ENCODE measurements at regions not wholly inside any gene's neighbourhood (a gene's known extent, or its start where the extent isn't known, plus 50 kb on each side); places are given as distances from the start of the nearest gene placed in this dataset.

GRCh38 chr4:137621056-137621455 is 88.8 kb upstream of the PCDH18 start:
- intact Hi-C loops (cut with micrococcal nuclease): no loop called here

GRCh38 chr4:137614491-137614890 is 82.2 kb upstream of the PCDH18 start:
- intact Hi-C loops (cut with micrococcal nuclease): no loop called here
- no peak for DNase-seq
- H3K4me3 ChIP-seq: no peak overlapping the region
- H3K27ac ChIP-seq (replicated peaks): no peak overlapping the region
- H3K36me3 ChIP-seq: no peaks in the 10 kb centered on the region
- H3K4me1 ChIP-seq: no peaks in the 10 kb centered on the region
- no peaks in the 10 kb centered on the region for H3K27me3 ChIP-seq (ENCODE audit: low read depth)
- H3K9me3 ChIP-seq (replicated peaks): no peaks in the 10 kb centered on the region
- TF ChIP-seq CTCF (IDR thresholded peaks at IDR 0.05; ENCODE audit: borderline replicate concordance): no peak

More at GRCh38 chr4:137621056-137621455, 88.8 kb upstream of the PCDH18 start:
- H3K36me3 ChIP-seq: no peaks in the 10 kb centered on the region
- no peak for DNase-seq
- H3K27me3 ChIP-seq (ENCODE audit: low read depth): no peaks in the 10 kb centered on the region
- TF ChIP-seq CTCF (IDR thresholded peaks at IDR 0.05; ENCODE audit: borderline replicate concordance): no peak
- no peaks in the 10 kb centered on the region for H3K9me3 ChIP-seq (replicated peaks)
- no peak overlapping the region for H3K4me3 ChIP-seq
- peaks cover 7% of the 10 kb centered on the region for H3K4me1 ChIP-seq
- H3K27ac ChIP-seq (replicated peaks): no peak overlapping the region

- intact Hi-C loops (cut with micrococcal nuclease): no loop called here
- H3K27me3 ChIP-seq (ENCODE audit: low read depth): no peaks in the 10 kb centered on the region
- no peak for TF ChIP-seq CTCF (IDR thresholded peaks at IDR 0.05; ENCODE audit: borderline replicate concordance)
Observed at GRCh38 chr4:137611998-137612700, 79.9 kb upstream of the PCDH18 start.

GRCh38 chr4:137610960-137611359 is 78.7 kb upstream of the PCDH18 start:
- H3K9me3 ChIP-seq (replicated peaks): no peaks in the 10 kb centered on the region
- no peak for DNase-seq
- TF ChIP-seq CTCF (IDR thresholded peaks at IDR 0.05; ENCODE audit: borderline replicate concordance): peak; percentile 39
- H3K4me3 ChIP-seq: no peak overlapping the region
- no peaks in the 10 kb centered on the region for H3K27me3 ChIP-seq (ENCODE audit: low read depth)
- intact Hi-C loops (cut with micrococcal nuclease): no loop called here
- H3K27ac ChIP-seq (replicated peaks): no peak overlapping the region
- H3K36me3 ChIP-seq: no peaks in the 10 kb centered on the region
- H3K4me1 ChIP-seq: no peaks in the 10 kb centered on the region

More at GRCh38 chr4:137611998-137612700, 79.9 kb upstream of the PCDH18 start:
- Histone ChIP-seq H3K27ac (replicated peaks) (no peak overlapping the region), H3K9me3 (replicated peaks) (no peaks in the 10 kb centered on the region), H3K36me3 (no peaks in the 10 kb centered on the region), H3K4me3 (no peak overlapping the region), H3K4me1 (no peaks in the 10 kb centered on the region)
- no peak for DNase-seq

- no peak for DNase-seq
- intact Hi-C loops (cut with micrococcal nuclease): no loop called here
- Histone ChIP-seq H3K27me3 (ENCODE audit: low read depth) (no peaks in the 10 kb centered on the region), H3K27ac (replicated peaks) (peak overlapping the region; percentile 56), H3K36me3 (no peaks in the 10 kb centered on the region), H3K4me3 (peak overlapping the region; percentile 32), H3K4me1 (no peaks in the 10 kb centered on the region), H3K9me3 (replicated peaks) (no peaks in the 10 kb centered on the region)
- no peak for TF ChIP-seq CTCF (IDR thresholded peaks at IDR 0.05; ENCODE audit: borderline replicate concordance)
Observed at GRCh38 chr4:137609718-137610430, 77.6 kb upstream of the PCDH18 start.

Measured in left ventricle myocardium inferior (tissue), 1 donor.